GM08714 (cell line): ENCODE measurements at regions not wholly inside any gene's neighbourhood (a gene's known extent, or its start where the extent isn't known, plus 50 kb on each side); places are given as distances from the start of the nearest gene placed in this dataset.

Experiments used
- H3K4me3 ChIP-seq: fragments of 200-500 bp; sonication (Bioruptor generic); 2 replicates; pipeline ENCODE4 v1.5.1; 2014; ENCODE audit warnings: mild to moderate bottlenecking, low read length, inconsistent platforms
- ZNF274 ChIP-seq: IDR thresholded peaks from 2 replicates; pipeline ENCODE4 v1.6.1; 2012; ENCODE audit warnings: mild to moderate bottlenecking, low read depth, low read length

- H3K4me3 ChIP-seq: no peak overlapping the region
- no peak for TF ChIP-seq ZNF274
Observed at GRCh38 chr17:51373489-51374152, 113.3 kb downstream of the UTP18 start.

- H3K4me3 ChIP-seq: no peak overlapping the region
- TF ChIP-seq ZNF274: no peak
Observed at GRCh38 chr17:51374209-51374608, 113.9 kb downstream of the UTP18 start.

DNA sequence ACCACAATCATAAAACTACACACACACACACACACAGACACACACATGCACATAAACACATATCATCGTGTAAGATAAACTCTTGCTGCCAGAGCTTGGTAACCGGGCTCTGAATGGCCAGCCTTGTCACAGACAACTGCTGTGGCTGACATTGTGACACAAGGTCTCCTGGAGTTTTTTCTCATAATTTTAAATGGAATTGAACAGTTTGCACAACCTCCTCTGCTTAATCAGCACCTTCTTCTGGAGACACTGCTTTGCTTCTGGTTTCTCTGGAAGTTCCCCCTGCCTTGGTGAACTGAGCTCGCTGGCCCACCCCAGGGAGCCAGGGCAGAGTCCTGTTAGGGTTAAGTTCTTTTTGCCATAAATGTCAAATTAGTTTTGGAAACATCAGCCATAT, 115.4 kb downstream of the UTP18 start:
- TF ChIP-seq ZNF274: no peak
- no peak overlapping the region for H3K4me3 ChIP-seq

DNA sequence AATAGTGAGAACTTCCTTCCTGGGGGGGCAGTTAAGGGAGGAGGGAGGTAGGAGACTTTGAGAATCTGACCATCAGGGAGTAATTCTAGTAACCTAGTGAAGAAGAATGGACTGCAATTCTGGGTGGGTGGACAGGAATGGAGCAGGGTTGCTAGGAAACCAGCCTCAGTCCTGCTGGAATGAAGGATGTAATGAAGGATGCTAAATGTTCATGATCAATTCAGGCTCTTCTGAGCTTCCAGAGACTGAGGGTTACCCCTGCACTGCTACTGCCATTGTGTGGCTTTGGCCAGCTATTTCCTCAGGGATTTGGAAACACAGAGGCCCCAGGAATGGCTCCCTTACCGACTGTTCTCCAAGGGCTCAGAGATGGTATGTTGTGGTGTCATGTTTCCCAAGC, 116.4 kb downstream of the UTP18 start:
- H3K4me3 ChIP-seq: no peak overlapping the region

DNA sequence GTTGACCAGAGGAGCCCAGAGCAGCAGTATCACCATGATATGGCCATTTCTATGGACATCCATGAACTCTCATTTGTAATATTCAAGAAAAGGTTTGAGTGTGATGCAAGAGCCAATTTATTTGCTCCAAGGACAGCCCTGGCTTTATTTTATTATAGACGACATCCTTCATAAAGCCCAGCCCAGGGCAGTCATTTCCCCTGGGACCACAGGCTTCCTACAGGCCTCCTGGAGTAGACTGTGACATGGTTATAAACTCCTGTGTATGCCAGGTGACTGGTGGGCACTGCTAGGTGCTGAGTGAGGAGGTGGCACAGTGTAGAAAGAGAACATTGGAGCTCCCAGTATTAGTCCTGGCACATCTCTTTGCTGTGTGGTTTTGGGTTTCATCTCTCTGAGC, 120.9 kb downstream of the UTP18 start:
- H3K4me3 ChIP-seq: no peak overlapping the region
- no peak for TF ChIP-seq ZNF274

More for the DNA sequence above, 116.4 kb downstream of the UTP18 start:
- no peak for TF ChIP-seq ZNF274

DNA sequence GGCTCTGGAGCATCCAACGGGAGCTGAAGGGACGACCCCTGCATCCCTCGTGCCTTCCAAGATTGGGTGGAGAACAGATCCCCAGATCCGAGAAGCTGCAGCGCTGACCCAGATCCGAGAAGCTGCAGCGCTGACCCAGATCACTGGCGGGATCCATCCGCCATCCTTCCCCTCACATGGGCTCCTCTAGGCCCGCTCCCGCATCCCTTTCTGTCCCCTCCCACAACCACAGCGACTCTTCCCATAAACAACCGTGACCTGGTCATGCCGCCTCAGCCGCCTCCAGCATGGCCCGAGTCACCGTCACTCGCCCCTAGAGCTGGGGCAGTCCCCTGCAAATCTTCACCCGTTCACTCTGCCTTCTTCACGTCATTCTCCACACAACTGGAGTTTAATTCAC, 124.9 kb downstream of the UTP18 start:
- no peak overlapping the region for H3K4me3 ChIP-seq
- no peak for TF ChIP-seq ZNF274

DNA sequence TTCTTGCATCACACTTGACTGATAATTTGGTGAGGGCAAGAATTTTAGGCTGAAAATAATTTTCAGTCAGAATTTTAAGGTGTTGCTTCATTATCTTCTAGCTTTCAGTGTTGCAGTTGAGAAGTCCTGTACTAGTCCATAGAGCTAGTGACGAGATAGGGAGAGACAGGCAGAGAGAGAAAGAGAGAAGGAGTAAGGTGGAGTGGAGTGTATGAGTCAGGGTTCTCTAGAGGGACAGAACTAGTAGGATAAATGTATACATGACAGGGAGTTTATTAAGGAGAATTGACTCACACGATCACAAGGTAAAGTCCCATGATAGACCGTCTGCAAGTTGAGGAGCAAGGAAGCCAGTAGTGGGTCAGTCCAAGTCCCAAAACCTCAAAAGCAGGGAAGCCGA, 127.2 kb downstream of the UTP18 start:
- no peak for TF ChIP-seq ZNF274
- H3K4me3 ChIP-seq: no peak overlapping the region

- no peak overlapping the region for H3K4me3 ChIP-seq
- TF ChIP-seq ZNF274: no peak
Observed at GRCh38 chr17:51387986-51388385, 127.6 kb downstream of the UTP18 start.

GRCh38 chr17:51389875-51390274, 129.5 kb downstream of the UTP18 start:
- no peak overlapping the region for H3K4me3 ChIP-seq

DNA sequence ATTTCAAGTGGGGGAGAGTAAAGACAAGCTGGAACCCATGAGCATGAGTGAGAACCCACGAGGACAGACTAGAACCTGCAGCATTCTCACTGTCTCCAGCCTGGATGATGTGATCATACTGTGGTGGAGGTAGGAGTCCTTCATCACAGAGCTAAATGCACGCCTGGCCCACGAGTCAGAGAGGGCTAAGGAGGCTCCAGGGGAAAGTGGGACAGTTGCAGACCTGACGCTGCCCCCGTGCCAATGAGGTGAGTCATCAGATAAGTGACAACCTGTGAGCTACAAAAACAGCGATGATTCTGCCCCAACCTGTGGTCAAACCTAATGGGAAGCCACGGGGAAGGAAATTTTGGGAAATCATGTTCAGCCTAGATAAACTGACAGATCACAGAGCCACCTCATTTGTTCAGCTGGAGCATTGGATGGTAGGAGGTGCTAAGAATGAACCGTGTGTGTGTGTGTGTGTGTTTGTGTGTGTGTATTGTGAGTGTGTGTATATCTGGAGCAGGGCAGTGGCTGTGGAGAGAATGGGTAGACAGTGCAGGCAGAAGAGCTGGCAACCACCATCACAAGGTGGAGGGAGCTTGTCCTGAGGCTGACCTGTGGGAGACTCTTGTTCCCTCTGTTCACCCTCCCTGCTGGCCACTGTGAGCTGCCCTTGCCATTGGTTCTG, 131.8 kb downstream of the UTP18 start:
- H3K4me3 ChIP-seq: no peak overlapping the region
- no peak for TF ChIP-seq ZNF274

More at GRCh38 chr17:51389875-51390274, 129.5 kb downstream of the UTP18 start:
- TF ChIP-seq ZNF274: no peak

- no peak for TF ChIP-seq ZNF274
- H3K4me3 ChIP-seq: no peak overlapping the region
Observed at GRCh38 chr17:51395621-51396020, 135.3 kb downstream of the UTP18 start.

- TF ChIP-seq ZNF274: no peak
- H3K4me3 ChIP-seq: no peak overlapping the region
Observed at GRCh38 chr17:51397361-51398127, 137.2 kb downstream of the UTP18 start.

DNA sequence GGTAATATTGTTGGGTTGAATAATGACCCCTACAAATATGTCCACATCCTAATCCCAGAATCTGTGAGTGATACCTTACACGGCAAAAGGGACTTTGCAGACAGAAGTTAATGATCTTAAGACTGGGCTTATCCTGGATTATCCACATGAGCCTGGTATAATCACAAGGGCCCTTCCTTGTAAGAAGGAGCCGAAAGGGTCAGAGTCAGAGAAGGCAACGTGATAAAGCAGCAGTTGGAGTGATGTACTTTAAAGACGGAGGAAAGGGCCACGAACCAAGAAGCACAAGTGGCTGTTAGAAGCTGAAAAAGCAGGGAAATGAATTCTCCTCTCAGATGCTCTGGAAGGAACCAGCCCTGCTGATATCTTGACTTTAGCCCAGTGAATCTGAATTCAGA, 137.8 kb downstream of the UTP18 start:
- no peak for TF ChIP-seq ZNF274
- H3K4me3 ChIP-seq: no peak overlapping the region

- H3K4me3 ChIP-seq: no peak overlapping the region
- no peak for TF ChIP-seq ZNF274
Observed at GRCh38 chr17:51398687-51399086, 138.3 kb downstream of the UTP18 start.

GRCh38 chr17:51401279-51401678, 140.9 kb downstream of the UTP18 start:
- TF ChIP-seq ZNF274: no peak

More at GRCh38 chr17:51401279-51401678, 140.9 kb downstream of the UTP18 start:
- H3K4me3 ChIP-seq: no peak overlapping the region
